Sigmoid colon (tissue), 6 donors: ENCODE measurements at regions not wholly inside any gene's neighbourhood (a gene's known extent, or its start where the extent isn't known, plus 50 kb on each side); places are given as distances from the start of the nearest gene placed in this dataset.

Experiments used
- DNase-seq: peaks from one replicate; pipeline ENCODE4 v3.0.0-alpha.2; 2019
- H3K27ac ChIP-seq, 4 donors: fragments of 200-600 bp; sonication (generic); one replicate each; pipeline ENCODE4 v1.5.1; 2016 to 2019; ENCODE audit warnings: mild to moderate bottlenecking in 1 of 4
- H3K27me3 ChIP-seq, 3 donors: fragments of 200-600 bp; sonication (generic); one replicate each; pipeline ENCODE4 v1.5.1; 2019; ENCODE audit warnings: mild to moderate bottlenecking in 1 of 3
- H3K36me3 ChIP-seq, 4 donors: fragments of 200-600 bp; sonication (generic); one replicate each; pipeline ENCODE4 v1.5.1; 2016 to 2019
- H3K4me1 ChIP-seq, 4 donors: fragments of 200-600 bp; sonication (generic); one replicate each; pipeline ENCODE4 v1.5.1; 2017 to 2019
- H3K4me3 ChIP-seq, 4 donors: fragments of 200-600 bp; sonication (generic); one replicate each; pipeline ENCODE4 v1.5.1; 2017 to 2019; ENCODE audit warnings: mild to moderate bottlenecking in 2 of 4, moderate library complexity in 1 of 4
- H3K9me3 ChIP-seq, 4 donors: fragments of 200-600 bp in 3 of 4; sonication (generic) in 3 of 4; one replicate each; pipeline versions ENCODE4 v1.5.1 to v1.6.1; 2013 to 2019
- CTCF ChIP-seq, 4 experiments: fragments of 450-650 bp in 3 of 4; fragments of 200-600 bp in 1 of 4; IDR thresholded peaks; one replicate each; pipeline ENCODE4 v1.5.1; 2016 to 2019; ENCODE audit warnings: antibody characterized with exemption in 4 of 4, mild to moderate bottlenecking in 3 of 4, moderate library complexity in 2 of 4
- EP300 ChIP-seq, 4 donors: sonication (generic); formaldehyde crosslinking; IDR thresholded peaks; one replicate each; pipeline ENCODE4 v1.6.1; 2017; ENCODE audit warnings: antibody characterized with exemption in 4 of 4
- POLR2A ChIP-seq, 2 donors: fragments of 450-650 bp; IDR thresholded peaks; one replicate each; pipeline ENCODE4 v1.6.1; 2016; ENCODE audit warnings: antibody characterized with exemption in 2 of 2, mild to moderate bottlenecking in 2 of 2, moderate library complexity in 2 of 2
- POLR2AphosphoS5 ChIP-seq, 4 donors: sonication (generic); formaldehyde crosslinking; IDR thresholded peaks; one replicate each; pipeline ENCODE4 v1.6.1; 2017; ENCODE audit warnings: antibody characterized with exemption in 4 of 4
- WGBS, 2 donors: extraction: QIAGEN DNeasy Blood & Tissue Kit; methylation state at CpG; one replicate each; pipeline ENCODE4 v1.1.7; 2013; 5-methylcytosine and 5-hydroxymethylcytosine counted together
- intact Hi-C: fragments of 100-400 bp; cut with DNase I; formaldehyde crosslinking; loops from one replicate; pipeline ENCODE4 v1.15.1; 2023
- donor health status: healthy with polysubstance abuse.
- donor health status: healthy.

GRCh38 chr13:33745370-33746324, 72.3 kb upstream of the RFC3 start:
- no peaks in the 10 kb centered on the region for H3K9me3 ChIP-seq
- no peak overlapping the region for H3K4me3 ChIP-seq
- 67 to 84% methylated on average over 7 of the region's 7 CpGs for WGBS, 2 donors
- H3K27ac ChIP-seq: peak overlapping the region in 1 of 4 donors; percentile 63
- DNase-seq: no peak
- no peaks in the 10 kb centered on the region for H3K36me3 ChIP-seq
- intact Hi-C loops: no loop called here
- TF ChIP-seq CTCF (IDR thresholded peaks at IDR 0.05) (no peak), POLR2A (IDR thresholded peaks at IDR 0.05) (no peak), EP300 (IDR thresholded peaks at IDR 0.05) (no peak), POLR2AphosphoS5 (IDR thresholded peaks at IDR 0.05) (no peak)
- peaks cover 0 to 11% (median 9%) of the 10 kb centered on the region in 4 donors for H3K4me1 ChIP-seq
- no peaks in the 10 kb centered on the region for H3K27me3 ChIP-seq

GRCh38 chr13:33746867-33747266, 71.1 kb upstream of the RFC3 start:
- H3K27me3 ChIP-seq: no peaks in the 10 kb centered on the region
- intact Hi-C loops: no loop called here
- H3K4me1 ChIP-seq: peaks cover 0 to 11% (median 9%) of the 10 kb centered on the region in 4 donors
- no peak overlapping the region for H3K27ac ChIP-seq
- no peaks in the 10 kb centered on the region for H3K36me3 ChIP-seq
- no peak for DNase-seq
- no peak overlapping the region for H3K4me3 ChIP-seq
- WGBS, 2 donors: 94 to 95% methylated on average over 2 of the region's 2 CpGs
- no peak for TF ChIP-seq CTCF (IDR thresholded peaks at IDR 0.05)
- TF ChIP-seq EP300 (IDR thresholded peaks at IDR 0.05): no peak
- TF ChIP-seq POLR2AphosphoS5 (IDR thresholded peaks at IDR 0.05): no peak
- no peak for TF ChIP-seq POLR2A (IDR thresholded peaks at IDR 0.05)
- H3K9me3 ChIP-seq: no peaks in the 10 kb centered on the region

- intact Hi-C loops: no loop called here
- WGBS, 2 donors: 44 to 47% methylated on average over 2 of the region's 2 CpGs
- DNase-seq: no peak
Observed at GRCh38 chr13:33751151-33751550, 66.8 kb upstream of the RFC3 start.

GRCh38 chr13:33752094-33752493, 65.9 kb upstream of the RFC3 start:
- no peaks in the 10 kb centered on the region for H3K9me3 ChIP-seq
- DNase-seq: no peak
- H3K27ac ChIP-seq: no peak overlapping the region
- intact Hi-C loops: no loop called here
- H3K4me1 ChIP-seq: no peaks in the 10 kb centered on the region
- TF ChIP-seq CTCF (IDR thresholded peaks at IDR 0.05): no peak
- TF ChIP-seq POLR2AphosphoS5 (IDR thresholded peaks at IDR 0.05): no peak
- no peak for TF ChIP-seq POLR2A (IDR thresholded peaks at IDR 0.05)
- TF ChIP-seq EP300 (IDR thresholded peaks at IDR 0.05): no peak
- H3K36me3 ChIP-seq: no peaks in the 10 kb centered on the region
- H3K27me3 ChIP-seq: no peaks in the 10 kb centered on the region
- no peak overlapping the region for H3K4me3 ChIP-seq

More at GRCh38 chr13:33751151-33751550, 66.8 kb upstream of the RFC3 start:
- Histone ChIP-seq H3K9me3 (no peaks in the 10 kb centered on the region), H3K27ac (no peak overlapping the region), H3K4me3 (no peak overlapping the region), H3K4me1 (no peaks in the 10 kb centered on the region), H3K36me3 (no peaks in the 10 kb centered on the region), H3K27me3 (no peaks in the 10 kb centered on the region)
- TF ChIP-seq POLR2AphosphoS5 (IDR thresholded peaks at IDR 0.05): no peak
- TF ChIP-seq EP300 (IDR thresholded peaks at IDR 0.05): no peak

- 87 to 91% methylated on average over 6 of the region's 6 CpGs for WGBS, 2 donors
- intact Hi-C loops: no loop called here
- Histone ChIP-seq H3K4me3 (no peak overlapping the region), H3K4me1 (no peaks in the 10 kb centered on the region), H3K27ac (no peak overlapping the region), H3K36me3 (no peaks in the 10 kb centered on the region), H3K9me3 (no peaks in the 10 kb centered on the region), H3K27me3 (no peaks in the 10 kb centered on the region)
- TF ChIP-seq POLR2AphosphoS5 (IDR thresholded peaks at IDR 0.05) (no peak), POLR2A (IDR thresholded peaks at IDR 0.05) (no peak), EP300 (IDR thresholded peaks at IDR 0.05) (no peak), CTCF (IDR thresholded peaks at IDR 0.05) (no peak)
- no peak for DNase-seq
Observed at GRCh38 chr13:33752597-33752996, 65.4 kb upstream of the RFC3 start.
